ENCODE measurements at regions not wholly inside any gene's neighbourhood (a gene's known extent, or its start where the extent isn't known, plus 50 kb on each side); places are given as distances from the start of the nearest gene placed in this dataset.

- Histone ChIP-seq H3K36me3 (ENCODE audit: control insufficient read depth, insufficient read depth, low read length) (no peaks in the 10 kb centered on the region; the same call in 1 of the 2 replicates), H3K4me1 (no peaks in the 10 kb centered on the region), H3K27me3 (replicated peaks; ENCODE audit: control insufficient read depth, insufficient read depth, low read length) (no peaks in the 10 kb centered on the region), H3K4me3 (ENCODE audit: low read depth, low read length) (no peak overlapping the region), H3K9me3 (0 out of 2 replicates have a peak, but pooled peaks cover 3% of the 10 kb centered on the region)
- Mint-ChIP-seq H3K9me3 (ENCODE audit: unreplicated experiment) (peaks cover 3% of the 10 kb centered on the region), H3K36me3 (ENCODE audit: insufficient read depth, unreplicated experiment) (no peaks in the 10 kb centered on the region), H3K27ac (ENCODE audit: unreplicated experiment) (no peak overlapping the region), H3K27me3 (ENCODE audit: insufficient read depth, unreplicated experiment) (peaks cover 2% of the 10 kb centered on the region), H3K4me3 (ENCODE audit: unreplicated experiment) (no peak overlapping the region), H3K4me1 (ENCODE audit: low read depth, unreplicated experiment) (no peaks in the 10 kb centered on the region)
- no TSS peak for BruUV-seq (replicated peaks)
- POLR2A ChIA-PET, result no interaction called here
- no peak for TF ChIP-seq CTCF (IDR thresholded peaks at IDR 0.05; ENCODE audit: insufficient read depth in 1 of 2, low read depth in 1 of 2, low read length in 1 of 2, severe bottlenecking in 1 of 2, unreplicated experiment in 1 of 2)
- intact Hi-C loops (cut with micrococcal nuclease; ENCODE audit: unreplicated experiment), result no loop called here
- CTCF ChIA-PET, result no interaction called here
- DNase-seq, result no peak
These were observed 1667.0 kb downstream of the DPP10 start for GRCh38 chr2:116109471-116109870.

- Histone ChIP-seq H3K4me3 (ENCODE audit: low read depth, low read length) (no peak overlapping the region), H3K4me1 (no peaks in the 10 kb centered on the region), H3K9me3 (no peaks in the 10 kb centered on the region), H3K27me3 (replicated peaks; ENCODE audit: control insufficient read depth, insufficient read depth, low read length) (no peaks in the 10 kb centered on the region), H3K36me3 (ENCODE audit: control insufficient read depth, insufficient read depth, low read length) (no peaks in the 10 kb centered on the region)
- intact Hi-C loops (cut with micrococcal nuclease; ENCODE audit: unreplicated experiment), result no loop called here
- no peaks in the 10 kb centered on the region for H3K36me3 Mint-ChIP-seq (ENCODE audit: insufficient read depth, unreplicated experiment)
- BruUV-seq (replicated peaks), result no TSS peak
- DNase-seq, result no peak
- H3K9me3 Mint-ChIP-seq (ENCODE audit: unreplicated experiment), result peaks cover 9% of the 10 kb centered on the region
- ChIA-PET CTCF (no interaction called here), POLR2A (no interaction called here)
- no peaks in the 10 kb centered on the region for H3K27me3 Mint-ChIP-seq (ENCODE audit: insufficient read depth, unreplicated experiment)
- no peak overlapping the region for H3K27ac Mint-ChIP-seq (ENCODE audit: unreplicated experiment)
- H3K4me1 Mint-ChIP-seq (ENCODE audit: low read depth, unreplicated experiment), result no peaks in the 10 kb centered on the region
- H3K4me3 Mint-ChIP-seq (ENCODE audit: unreplicated experiment), result no peak overlapping the region
- no peak for TF ChIP-seq CTCF (IDR thresholded peaks at IDR 0.05; ENCODE audit: insufficient read depth in 1 of 2, low read depth in 1 of 2, low read length in 1 of 2, severe bottlenecking in 1 of 2, unreplicated experiment in 1 of 2)
These were observed 1675.4 kb downstream of the DPP10 start for GRCh38 chr2:116117845-116118244.

- Mint-ChIP-seq H3K4me1 (ENCODE audit: low read depth, unreplicated experiment) (no peaks in the 10 kb centered on the region), H3K27ac (ENCODE audit: unreplicated experiment) (no peak overlapping the region), H3K27me3 (ENCODE audit: insufficient read depth, unreplicated experiment) (peaks cover 3% of the 10 kb centered on the region), H3K36me3 (ENCODE audit: insufficient read depth, unreplicated experiment) (no peaks in the 10 kb centered on the region), H3K9me3 (ENCODE audit: unreplicated experiment) (no peaks in the 10 kb centered on the region), H3K4me3 (ENCODE audit: unreplicated experiment) (no peak overlapping the region)
- no peak for DNase-seq
- BruUV-seq (replicated peaks), result no TSS peak
- CTCF ChIA-PET, result no interaction called here
- POLR2A ChIA-PET, result no interaction called here
- intact Hi-C loops (cut with micrococcal nuclease; ENCODE audit: unreplicated experiment), result no loop called here
- Histone ChIP-seq H3K9me3 (no peaks in the 10 kb centered on the region), H3K27me3 (replicated peaks; ENCODE audit: control insufficient read depth, insufficient read depth, low read length) (no peaks in the 10 kb centered on the region), H3K36me3 (ENCODE audit: control insufficient read depth, insufficient read depth, low read length) (no peaks in the 10 kb centered on the region), H3K4me3 (ENCODE audit: low read depth, low read length) (no peak overlapping the region), H3K4me1 (no peaks in the 10 kb centered on the region)
- no peak for TF ChIP-seq CTCF (IDR thresholded peaks at IDR 0.05; ENCODE audit: insufficient read depth in 1 of 2, low read depth in 1 of 2, low read length in 1 of 2, severe bottlenecking in 1 of 2, unreplicated experiment in 1 of 2)
These were observed 1681.7 kb upstream of the DDX18 start for GRCh38 chr2:116132833-116133232.
